ENCODE measurements at regions not wholly inside any gene's neighbourhood (a gene's known extent, or its start where the extent isn't known, plus 50 kb on each side); places are given as distances from the start of the nearest gene placed in this dataset.
A peak's percentile ranks its signal among the peaks of the same experiment; 100 is the strongest.
"Not testable (repeated sequence)": the region's sequence is repeated elsewhere in the genome, so short reads cannot be mapped to it uniquely, and the experiment has no call there.

- H3K27ac Mint-ChIP-seq; ATAC-seq; H3K4me3 Mint-ChIP-seq; H3K36me3 Mint-ChIP-seq; H3K9me3 Mint-ChIP-seq; H3K4me1 Mint-ChIP-seq (ENCODE audit: low read depth in 2 of 2); DNase-seq (ENCODE audit: low spot score): not testable (repeated sequence)
- H3K27me3 Mint-ChIP-seq = peaks cover 34 to 39% of the 10 kb centered on the region in 2 donors
These were observed 99.5 kb upstream of the POU3F1 start for GRCh38 chr1:38146079-38146478.

- H3K27me3 Mint-ChIP-seq = peaks cover 42 to 57% of the 10 kb centered on the region in 2 donors
- H3K4me1 Mint-ChIP-seq (ENCODE audit: low read depth in 2 of 2) = no peaks in the 10 kb centered on the region
- H3K36me3 Mint-ChIP-seq = peaks cover 4% of the 10 kb centered on the region
- no peak overlapping the region for H3K4me3 Mint-ChIP-seq
- H3K27ac Mint-ChIP-seq = no peak overlapping the region
- DNase-seq (ENCODE audit: low spot score) (no peak), ATAC-seq (no peak)
- peaks cover 6% of the 10 kb centered on the region for H3K9me3 Mint-ChIP-seq
These were observed 96.0 kb upstream of the POU3F1 start for GRCh38 chr1:38142606-38143005.

- ATAC-seq = no peak
- no peak overlapping the region for H3K4me3 Mint-ChIP-seq
- no peaks in the 10 kb centered on the region for H3K4me1 Mint-ChIP-seq (ENCODE audit: low read depth in 2 of 2)
- H3K27me3 Mint-ChIP-seq = peaks cover 51 to 68% of the 10 kb centered on the region in 2 donors
- H3K27ac Mint-ChIP-seq = no peak overlapping the region
- peaks cover 4% of the 10 kb centered on the region for H3K36me3 Mint-ChIP-seq
- DNase-seq (ENCODE audit: low spot score) = no peak
- H3K9me3 Mint-ChIP-seq = peaks cover 6% of the 10 kb centered on the region
These were observed 94.9 kb upstream of the POU3F1 start for GRCh38 chr1:38141483-38141882.

GRCh38 chr1:38139738-38140487, 93.3 kb upstream of the POU3F1 start:
- no peaks in the 10 kb centered on the region for H3K9me3 Mint-ChIP-seq
- H3K36me3 Mint-ChIP-seq = no peaks in the 10 kb centered on the region
- no peaks in the 10 kb centered on the region for H3K4me1 Mint-ChIP-seq (ENCODE audit: low read depth in 2 of 2)

GRCh38 chr1:38138498-38139233, 92.1 kb upstream of the POU3F1 start:
- H3K27ac Mint-ChIP-seq = no peak overlapping the region
- no peaks in the 10 kb centered on the region for H3K4me1 Mint-ChIP-seq (ENCODE audit: low read depth in 2 of 2)
- DNase-seq (ENCODE audit: low spot score) (no peak), ATAC-seq (no peak)
- H3K36me3 Mint-ChIP-seq = no peaks in the 10 kb centered on the region
- H3K9me3 Mint-ChIP-seq = no peaks in the 10 kb centered on the region
- H3K4me3 Mint-ChIP-seq = no peak overlapping the region
- H3K27me3 Mint-ChIP-seq = peaks cover 55 to 71% of the 10 kb centered on the region in 2 donors

More at GRCh38 chr1:38139738-38140487, 93.3 kb upstream of the POU3F1 start:
- no peak for ATAC-seq
- no peak overlapping the region for H3K4me3 Mint-ChIP-seq
- no peak overlapping the region for H3K27ac Mint-ChIP-seq
- DNase-seq (ENCODE audit: low spot score) = no peak
- H3K27me3 Mint-ChIP-seq = peaks cover 55 to 72% of the 10 kb centered on the region in 2 donors

- Mint-ChIP-seq H3K27ac (no peak overlapping the region), H3K36me3 (no peaks in the 10 kb centered on the region), H3K4me1 (ENCODE audit: low read depth in 2 of 2) (no peaks in the 10 kb centered on the region), H3K4me3 (no peak overlapping the region), H3K27me3 (peaks cover 49 to 56% of the 10 kb centered on the region in 2 donors), H3K9me3 (no peaks in the 10 kb centered on the region)
- ATAC-seq = no peak
- no peak for DNase-seq (ENCODE audit: low spot score)
These were observed 90.6 kb upstream of the POU3F1 start for GRCh38 chr1:38137164-38137563.

GRCh38 chr1:38135625-38136414, 89.2 kb upstream of the POU3F1 start:
- H3K27me3 Mint-ChIP-seq = peaks cover 54 to 59% of the 10 kb centered on the region in 2 donors
- ATAC-seq (no peak), DNase-seq (ENCODE audit: low spot score) (no peak)
- no peak overlapping the region for H3K27ac Mint-ChIP-seq
- H3K36me3 Mint-ChIP-seq = no peaks in the 10 kb centered on the region
- H3K4me1 Mint-ChIP-seq (ENCODE audit: low read depth in 2 of 2) = no peaks in the 10 kb centered on the region
- no peaks in the 10 kb centered on the region for H3K9me3 Mint-ChIP-seq
- no peak overlapping the region for H3K4me3 Mint-ChIP-seq

- Mint-ChIP-seq H3K4me1 (ENCODE audit: low read depth in 2 of 2) (no peaks in the 10 kb centered on the region), H3K36me3 (no peaks in the 10 kb centered on the region), H3K27ac (no peak overlapping the region), H3K4me3 (no peak overlapping the region), H3K27me3 (peaks cover 51 to 54% of the 10 kb centered on the region in 2 donors), H3K9me3 (no peaks in the 10 kb centered on the region)
- no peak for ATAC-seq
- DNase-seq (ENCODE audit: low spot score) = peak; percentile 53
These were observed 87.7 kb upstream of the POU3F1 start for GRCh38 chr1:38134294-38134755.

GRCh38 chr1:38133756-38134155, 87.2 kb upstream of the POU3F1 start:
- peak in 1 of 2 donors; percentile 7 for ATAC-seq
- DNase-seq (ENCODE audit: low spot score) = no peak
- Mint-ChIP-seq H3K27me3 (peaks cover 51 to 54% of the 10 kb centered on the region in 2 donors), H3K36me3 (no peaks in the 10 kb centered on the region), H3K27ac (no peak overlapping the region), H3K4me3 (no peak overlapping the region), H3K4me1 (ENCODE audit: low read depth in 2 of 2) (no peaks in the 10 kb centered on the region), H3K9me3 (no peaks in the 10 kb centered on the region)

GRCh38 chr1:38133304-38133703, 86.7 kb upstream of the POU3F1 start:
- Mint-ChIP-seq H3K27ac (no peak overlapping the region), H3K9me3 (no peaks in the 10 kb centered on the region), H3K4me3 (no peak overlapping the region), H3K4me1 (ENCODE audit: low read depth in 2 of 2) (no peaks in the 10 kb centered on the region), H3K27me3 (peaks cover 51 to 54% of the 10 kb centered on the region in 2 donors), H3K36me3 (no peaks in the 10 kb centered on the region)
- ATAC-seq = no peak
- peak; percentile 51 for DNase-seq (ENCODE audit: low spot score)

GRCh38 chr1:38132681-38133080, 86.1 kb upstream of the POU3F1 start:
- DNase-seq (ENCODE audit: low spot score) = no peak
- Mint-ChIP-seq H3K36me3 (no peaks in the 10 kb centered on the region), H3K4me1 (ENCODE audit: low read depth in 2 of 2) (no peaks in the 10 kb centered on the region), H3K27me3 (peaks cover 47 to 48% of the 10 kb centered on the region in 2 donors), H3K4me3 (no peak overlapping the region), H3K27ac (no peak overlapping the region), H3K9me3 (no peaks in the 10 kb centered on the region)
- ATAC-seq = no peak

- Mint-ChIP-seq H3K27ac (no peak overlapping the region), H3K27me3 (peaks cover 32 to 34% of the 10 kb centered on the region in 2 donors), H3K4me1 (ENCODE audit: low read depth in 2 of 2) (no peaks in the 10 kb centered on the region), H3K36me3 (no peaks in the 10 kb centered on the region), H3K4me3 (no peak overlapping the region), H3K9me3 (no peaks in the 10 kb centered on the region)
- DNase-seq (ENCODE audit: low spot score) (peak; percentile 48), ATAC-seq (no peak)
These were observed 84.5 kb upstream of the POU3F1 start for GRCh38 chr1:38131024-38131585.

GRCh38 chr1:38129971-38130370, 83.4 kb upstream of the POU3F1 start:
- ATAC-seq = no peak
- Mint-ChIP-seq H3K27me3 (peaks cover 20 to 24% of the 10 kb centered on the region in 2 donors), H3K36me3 (no peaks in the 10 kb centered on the region), H3K9me3 (no peaks in the 10 kb centered on the region), H3K4me1 (ENCODE audit: low read depth in 2 of 2) (no peaks in the 10 kb centered on the region), H3K27ac (no peak overlapping the region), H3K4me3 (no peak overlapping the region)
- no peak for DNase-seq (ENCODE audit: low spot score)
